G401 (cell line): ENCODE measurements at regions not wholly inside any gene's neighbourhood (a gene's known extent, or its start where the extent isn't known, plus 50 kb on each side); places are given as distances from the start of the nearest gene placed in this dataset.
"Not testable (repeated sequence)": the region's sequence is repeated elsewhere in the genome, so short reads cannot be mapped to it uniquely, and the experiment has no call there.

ENCODE experiments used
- DNase-seq: peaks from one replicate; pipeline ENCODE4 v3.0.0-alpha.2; 2015; ENCODE audit warnings: low spot score
- in situ Hi-C: cut with HindIII; loops from 2 replicates; pipeline ENCODE4 v1.10.0; 2016; ENCODE audit warnings: low sequenced_read_pairs, mixed read lengths

- in situ Hi-C loops, result no loop called here
- peak; percentile 58 for DNase-seq
Observed at GRCh38 chr10:114708084-114708483, 50.0 kb upstream of the ABLIM1 start.

DNA sequence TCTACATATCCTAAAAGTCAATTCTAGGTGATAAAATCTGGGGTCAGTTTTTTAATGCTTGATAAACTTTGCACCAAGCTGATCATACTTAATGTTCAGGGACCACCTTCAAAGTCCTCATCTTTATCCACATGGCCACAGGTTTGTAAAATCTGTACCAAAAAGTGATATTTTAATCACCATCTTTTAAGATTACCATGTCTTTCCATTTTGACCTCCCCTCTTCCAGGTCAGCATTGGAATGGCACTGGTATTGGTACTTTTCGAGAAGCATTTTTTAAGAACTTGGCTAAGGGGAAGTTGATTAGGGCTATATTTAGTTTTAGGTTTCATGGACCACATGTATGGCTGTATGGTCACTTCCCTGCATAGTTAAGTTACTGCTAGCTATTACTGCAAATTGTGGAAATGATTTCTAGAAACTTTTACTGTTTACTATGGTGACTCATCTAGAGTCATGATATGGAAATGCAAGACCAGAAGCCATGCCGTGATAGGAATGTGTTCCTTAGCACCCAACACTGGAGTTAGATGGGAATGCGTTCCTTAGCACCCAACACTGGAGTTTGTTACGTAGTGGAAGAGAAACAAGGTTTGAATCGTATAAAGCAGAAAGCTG lies 50.8 kb upstream of the ABLIM1 start:
- no peak for DNase-seq
- in situ Hi-C loops, result no loop called here

- in situ Hi-C loops, result no loop called here
- DNase-seq, result no peak
Observed at GRCh38 chr10:114709984-114710383, 51.9 kb upstream of the ABLIM1 start.

- DNase-seq, result no peak
- in situ Hi-C loops, result no loop called here
Observed at GRCh38 chr10:114711176-114711868, 53.2 kb upstream of the ABLIM1 start.

DNA sequence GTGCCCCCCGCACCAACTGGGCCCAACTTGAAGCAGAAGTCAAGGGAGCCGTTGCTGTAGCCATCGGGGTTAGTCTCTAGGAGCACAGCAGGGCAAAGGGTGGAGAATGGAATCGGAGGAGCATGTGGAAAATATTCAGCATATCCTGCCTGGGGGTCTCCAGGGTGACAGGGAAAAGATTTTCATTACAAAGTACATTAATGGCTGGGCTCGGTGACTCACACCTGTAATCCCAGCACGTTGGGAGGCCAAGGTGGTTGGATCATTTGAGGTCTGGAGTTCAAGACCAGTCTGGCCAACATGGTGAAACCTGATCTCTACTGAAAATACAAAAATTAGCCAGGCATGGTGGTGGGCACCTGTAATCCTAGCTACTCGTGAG lies 53.8 kb upstream of the ABLIM1 start:
- in situ Hi-C loops, result no loop called here
- DNase-seq, result no peak

- in situ Hi-C loops, result no loop called here
- peak; percentile 70 for DNase-seq
Observed at GRCh38 chr10:114713525-114714090, 55.5 kb upstream of the ABLIM1 start.

DNA sequence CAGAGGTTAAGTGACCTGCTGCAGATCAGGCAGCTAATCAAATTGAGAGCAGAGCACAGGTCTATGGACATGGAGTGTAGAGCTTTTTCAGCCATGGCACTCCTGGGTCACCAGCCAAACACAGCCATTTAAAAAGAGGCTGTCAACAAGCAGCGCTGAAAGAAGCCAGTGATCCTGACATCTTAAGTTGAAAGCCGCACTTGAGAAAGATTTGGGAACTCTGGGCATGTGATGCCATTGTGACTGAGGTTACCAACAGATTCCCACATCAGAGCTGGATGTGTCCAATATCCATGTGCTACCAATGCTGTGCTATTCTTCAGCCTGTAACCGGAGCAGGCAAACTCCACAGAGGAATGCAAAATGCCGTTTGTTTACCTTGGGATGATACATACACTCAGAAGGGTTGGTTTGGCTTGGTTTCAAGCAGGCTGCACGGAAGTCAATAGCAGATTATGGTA lies 56.2 kb upstream of the ABLIM1 start:
- in situ Hi-C loops, result no loop called here
- peak; percentile 79 for DNase-seq

- peak; percentile 63 for DNase-seq
- in situ Hi-C loops, result no loop called here
Observed at GRCh38 chr10:114715171-114715670, 57.1 kb upstream of the ABLIM1 start.

DNA sequence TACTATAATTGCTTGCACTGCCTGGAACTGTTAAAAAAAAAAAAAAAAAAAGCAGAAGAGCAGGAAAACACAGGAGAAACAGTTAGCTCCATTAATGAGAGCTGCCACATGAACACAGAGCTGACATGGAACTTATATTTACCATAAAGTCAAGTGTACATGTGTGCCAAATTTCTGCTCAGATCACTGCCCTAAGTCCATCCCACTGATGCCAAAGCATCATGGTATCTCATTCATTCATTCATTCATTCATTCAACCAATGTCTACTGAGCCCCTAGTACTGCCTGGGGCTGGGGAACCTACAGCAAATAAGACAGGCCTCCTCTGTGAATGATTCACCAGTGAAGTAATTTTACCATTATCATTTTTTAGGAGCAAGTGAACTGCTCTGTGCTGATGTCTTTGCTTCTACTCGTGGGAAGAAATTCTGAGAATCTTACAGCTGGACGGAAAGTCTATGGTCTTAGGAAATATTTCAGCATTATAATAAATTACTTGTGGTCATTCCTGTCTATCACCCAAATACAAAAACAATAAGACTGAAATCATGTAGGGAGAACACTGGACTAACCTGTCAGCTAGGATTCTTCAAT lies 58.8 kb upstream of the ABLIM1 start:
- no peak for DNase-seq
- in situ Hi-C loops, result no loop called here

- in situ Hi-C loops, DNase-seq: not testable (repeated sequence)
Observed at GRCh38 chr10:114717881-114718280, 59.8 kb upstream of the ABLIM1 start.

DNA sequence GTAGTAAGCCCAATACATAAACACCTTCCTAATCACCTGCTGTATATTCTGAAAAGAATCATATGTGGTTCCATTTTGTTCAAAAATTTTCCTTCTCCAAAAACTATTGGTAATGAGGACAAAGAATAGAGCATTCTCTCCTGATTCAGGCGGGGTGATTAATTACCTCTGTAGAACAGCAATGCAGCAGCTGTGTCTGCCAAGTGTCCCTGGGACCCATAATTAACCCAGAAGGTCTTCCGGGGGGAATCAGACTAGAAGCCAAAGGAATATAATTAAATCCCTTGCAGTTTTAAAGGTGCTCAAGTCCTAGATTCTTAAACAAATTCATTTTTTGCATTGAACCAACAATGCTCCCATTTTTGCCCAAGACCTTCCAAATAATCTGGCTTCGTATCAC lies 60.3 kb upstream of the ABLIM1 start:
- in situ Hi-C loops, result no loop called here
- DNase-seq, result no peak

DNA sequence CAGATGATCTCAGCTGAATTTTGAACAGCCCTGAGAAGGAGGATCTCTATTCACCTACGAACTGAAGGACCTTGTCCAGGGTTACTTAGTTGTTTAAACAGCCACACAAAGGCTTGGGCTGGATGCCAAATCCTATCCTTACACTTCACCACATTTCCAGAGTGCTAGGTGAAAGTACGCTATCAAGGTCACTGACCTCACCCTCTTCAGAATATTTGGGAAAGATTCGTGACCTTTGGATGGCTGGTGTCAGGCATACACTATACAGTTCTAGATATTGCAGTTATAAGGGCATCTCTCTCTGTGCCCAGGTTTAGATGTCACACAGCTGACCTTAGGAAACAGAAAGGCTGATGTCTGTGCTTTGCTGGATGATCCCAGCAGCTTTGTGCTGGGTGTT lies 61.2 kb upstream of the ABLIM1 start:
- no peak for DNase-seq
- in situ Hi-C loops, result no loop called here

DNA sequence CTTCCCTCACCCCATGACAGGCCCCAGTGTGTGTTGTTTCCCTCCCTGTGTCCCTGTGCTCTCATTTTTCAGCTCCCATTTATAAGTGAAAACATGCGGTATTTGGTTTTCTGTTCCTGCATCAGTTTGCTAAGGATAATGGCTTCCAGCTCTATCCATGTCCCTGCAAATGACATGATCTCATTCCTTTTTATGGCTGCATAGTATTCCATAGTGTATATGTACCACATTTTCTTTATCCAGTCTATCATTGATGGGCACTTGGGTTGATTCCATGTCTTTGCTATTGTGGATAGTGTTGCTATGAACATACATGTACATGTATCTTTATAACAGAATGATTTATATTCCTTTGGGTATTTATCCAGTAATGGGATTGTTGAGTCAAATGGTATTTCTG lies 61.9 kb upstream of the ABLIM1 start:
- DNase-seq, in situ Hi-C loops: not testable (repeated sequence)

- in situ Hi-C loops, result no loop called here
- DNase-seq, result peak; percentile 67
Observed at GRCh38 chr10:114720685-114721278, 62.7 kb upstream of the ABLIM1 start.

- in situ Hi-C loops, DNase-seq: not testable (repeated sequence)
Observed at GRCh38 chr10:114722136-114722535, 64.1 kb upstream of the ABLIM1 start.

- no peak for DNase-seq
- in situ Hi-C loops, result no loop called here
Observed at GRCh38 chr10:114723361-114723760, 65.3 kb upstream of the ABLIM1 start.

- in situ Hi-C loops, result no loop called here
- DNase-seq, result no peak
Observed at GRCh38 chr10:114723991-114724715, 66.1 kb upstream of the ABLIM1 start.

DNA sequence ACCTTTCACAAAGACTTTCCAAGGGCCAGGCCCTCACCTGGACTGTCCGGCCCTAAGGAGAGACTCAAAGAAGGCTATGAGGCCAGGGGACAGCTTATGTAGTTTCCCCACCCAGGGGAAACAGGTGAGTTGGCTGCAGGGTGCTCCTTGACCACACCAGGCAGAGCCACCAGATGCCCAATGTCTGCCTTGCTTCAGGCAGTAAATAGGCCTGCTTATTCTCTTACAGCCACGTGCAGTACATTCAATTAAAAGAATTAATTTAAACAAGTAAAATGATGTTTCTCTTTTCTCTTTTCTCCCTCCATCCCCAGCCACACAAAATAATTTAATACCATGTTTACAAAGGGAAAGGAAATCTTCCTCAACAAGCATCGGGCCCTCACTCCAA lies 66.6 kb upstream of the ABLIM1 start:
- in situ Hi-C loops, result no loop called here
- DNase-seq, result no peak

- in situ Hi-C loops, result no loop called here
Observed at GRCh38 chr10:114726820-114727271, 68.8 kb upstream of the ABLIM1 start.

More at GRCh38 chr10:114726820-114727271, 68.8 kb upstream of the ABLIM1 start:
- DNase-seq, result no peak
